ENCODE measurements at regions not wholly inside any gene's neighbourhood (a gene's known extent, or its start where the extent isn't known, plus 50 kb on each side); places are given as distances from the start of the nearest gene placed in this dataset.

GRCh38 chr4:16449406-16449805 lies 223.1 kb upstream of the TAPT1 start:
- TF ChIP-seq SUZ12 (IDR thresholded peaks at IDR 0.05; ENCODE audit: extremely low read depth, insufficient read depth, insufficient read length) = no peak
- TF ChIP-seq YY1 (IDR thresholded peaks at IDR 0.05; ENCODE audit: insufficient read depth, insufficient read length) = no peak
